Calu3 (cell line): ENCODE measurements at regions not wholly inside any gene's neighbourhood (a gene's known extent, or its start where the extent isn't known, plus 50 kb on each side); places are given as distances from the start of the nearest gene placed in this dataset.
A peak's percentile ranks its signal among the peaks of the same experiment; 100 is the strongest.

Experiments
- BruUV-seq: library from RNA; stranded (reverse); fragments of 400-500 nt; replicated peaks from 2 replicates; lab custom pipeline; 2021; lab: Mats Ljungman, UMichigan
- CTCF ChIA-PET: fragments of 300-600 bp; sonication (Branson Sonifier 250); formaldehyde crosslinking; loops from one replicate; lab custom pipeline; 2022; ENCODE audit warnings: antibody characterized with exemption; lab: Charles Lee
- DNase-seq: peaks from one replicate; pipeline ENCODE4 v3.0.0; 2022
- H3K27ac Mint-ChIP-seq: one replicate; pipeline ENCODE4 v1.8.0; 2022; ENCODE audit warnings: mixed read lengths; ENCODE audit not compliant: unreplicated experiment
- H3K27me3 Mint-ChIP-seq: one replicate; pipeline ENCODE4 v1.8.0; 2022; ENCODE audit warnings: mixed read lengths; ENCODE audit not compliant: unreplicated experiment
- H3K36me3 Mint-ChIP-seq: one replicate; pipeline ENCODE4 v1.8.0; 2022; ENCODE audit warnings: mild to moderate bottlenecking, moderate library complexity, mixed read lengths; ENCODE audit not compliant: insufficient read depth, unreplicated experiment
- H3K4me1 Mint-ChIP-seq: one replicate; pipeline ENCODE4 v1.8.0; 2022; ENCODE audit warnings: mild to moderate bottlenecking, low read depth, mixed read lengths; ENCODE audit not compliant: unreplicated experiment
- H3K4me3 Mint-ChIP-seq: one replicate; pipeline ENCODE4 v1.8.0; 2022; ENCODE audit warnings: mild to moderate bottlenecking, low read depth, moderate library complexity, mixed read lengths; ENCODE audit not compliant: unreplicated experiment
- H3K9me3 Mint-ChIP-seq: one replicate; pipeline ENCODE4 v1.8.0; 2022; ENCODE audit warnings: low read depth, mixed read lengths; ENCODE audit not compliant: unreplicated experiment
- CTCF ChIP-seq: fragments of 200-600 bp; IDR thresholded peaks from one replicate; pipeline ENCODE4 v1.8.0; 2022; ENCODE audit warnings: antibody characterized with exemption; ENCODE audit not compliant: unreplicated experiment
- intact Hi-C: fragments of 100-400 bp; cut with micrococcal nuclease; formaldehyde crosslinking; loops from one replicate; pipeline ENCODE4 v1.10.0; 2022; ENCODE audit not compliant: unreplicated experiment

GRCh38 chr16:65967376-65967775 lies 399.1 kb upstream of the CDH5 start:
- Mint-ChIP-seq H3K4me3 (no peak overlapping the region), H3K4me1 (peaks cover 18% of the 10 kb centered on the region), H3K27ac (no peak overlapping the region), H3K27me3 (no peaks in the 10 kb centered on the region), H3K9me3 (peaks cover 2% of the 10 kb centered on the region), H3K36me3 (peaks cover 13% of the 10 kb centered on the region)
- intact Hi-C loops = no loop called here
- CTCF ChIA-PET = no interaction called here
- TF ChIP-seq CTCF = no peak
- DNase-seq = no peak
- no TSS peak for BruUV-seq

- BruUV-seq = no TSS peak
- CTCF ChIA-PET = interaction anchor here (0.7 to 0.8 kb wide), 3 partner anchors 300 to 587 kb away, joined by 3 to 4 read pairs (median 3); partner anchors contain the start of gene CKLF
- TF ChIP-seq CTCF = no peak
- DNase-seq = peak; percentile 74
- intact Hi-C loops = no loop called here
- peaks cover 4% of the 10 kb centered on the region for H3K9me3 Mint-ChIP-seq
- H3K4me1 Mint-ChIP-seq = peaks cover 18% of the 10 kb centered on the region
- peak overlapping the region; percentile 20 for H3K4me3 Mint-ChIP-seq
- peaks cover 13% of the 10 kb centered on the region for H3K36me3 Mint-ChIP-seq
- peaks cover 10% of the 10 kb centered on the region for H3K27me3 Mint-ChIP-seq
- peak overlapping the region; percentile 76 for H3K27ac Mint-ChIP-seq
These were observed 400.9 kb upstream of the CDH5 start for GRCh38 chr16:65965628-65966027.

GRCh38 chr16:65964752-65965151 lies 401.7 kb upstream of the CDH5 start:
- no peak overlapping the region for H3K4me3 Mint-ChIP-seq
- BruUV-seq = no TSS peak
- peaks cover 13% of the 10 kb centered on the region for H3K36me3 Mint-ChIP-seq
- intact Hi-C loops = no loop called here
- H3K27ac Mint-ChIP-seq = peak overlapping the region; percentile 76
- H3K9me3 Mint-ChIP-seq = peaks cover 4% of the 10 kb centered on the region
- TF ChIP-seq CTCF = peak; percentile 25
- peaks cover 10% of the 10 kb centered on the region for H3K27me3 Mint-ChIP-seq
- CTCF ChIA-PET = no interaction called here
- peaks cover 18% of the 10 kb centered on the region for H3K4me1 Mint-ChIP-seq
- DNase-seq = no peak

- H3K9me3 Mint-ChIP-seq = peaks cover 4% of the 10 kb centered on the region
- intact Hi-C loops = no loop called here
- no TSS peak for BruUV-seq
- no peak for DNase-seq
- no peak for TF ChIP-seq CTCF
- CTCF ChIA-PET = interaction anchor here (1.0 kb wide), 1 partner anchor 61 kb away, joined by 7 read pairs; no protein-coding TSS in a partner anchor
- H3K36me3 Mint-ChIP-seq = peaks cover 13% of the 10 kb centered on the region
- no peak overlapping the region for H3K27ac Mint-ChIP-seq
- peaks cover 18% of the 10 kb centered on the region for H3K4me1 Mint-ChIP-seq
- peaks cover 10% of the 10 kb centered on the region for H3K27me3 Mint-ChIP-seq
- no peak overlapping the region for H3K4me3 Mint-ChIP-seq
These were observed 404.9 kb upstream of the CDH5 start for GRCh38 chr16:65961476-65962143.
